Fibroblast of lung (primary cell): ENCODE measurements at regions not wholly inside any gene's neighbourhood (a gene's known extent, or its start where the extent isn't known, plus 50 kb on each side); places are given as distances from the start of the nearest gene placed in this dataset.

ENCODE experiments used
- DNase-seq, 2 donors: peaks; one replicate each; pipeline versions ENCODE4 v3.0.0 to v3.0.0-alpha.2; 2010; ENCODE audit warnings: low read depth in 2 of 2
- H2AFZ ChIP-seq: 2 replicates; pipeline ENCODE4 v1.5.1; 2012; ENCODE audit warnings: low read length, control low read depth, inconsistent platforms
- H3K27ac ChIP-seq: 2 replicates; pipeline ENCODE4 v1.5.1; 2011; ENCODE audit warnings: low read length, control low read depth; ENCODE audit not compliant: insufficient read depth
- H3K27me3 ChIP-seq: 2 replicates; pipeline ENCODE4 v1.5.1; 2011; ENCODE audit warnings: mild to moderate bottlenecking, low read length; ENCODE audit not compliant: control insufficient read depth, insufficient read depth
- H3K36me3 ChIP-seq: 2 replicates; pipeline ENCODE4 v1.5.1; 2011; ENCODE audit warnings: low read length; ENCODE audit not compliant: control insufficient read depth, insufficient read depth
- H3K4me1 ChIP-seq: 2 replicates; pipeline ENCODE4 v1.5.1; 2011; ENCODE audit warnings: low read length; ENCODE audit not compliant: control insufficient read depth, insufficient read depth; ENCODE audit errors: extremely low read depth
- H3K4me2 ChIP-seq: 2 replicates; pipeline ENCODE4 v1.5.1; 2011; ENCODE audit warnings: low read length, control low read depth; ENCODE audit not compliant: insufficient read depth; ENCODE audit errors: extremely low read depth
- H3K4me3 ChIP-seq, 4 experiments: fragments of 200-600 bp in 1 of 4; sonication (generic) in 1 of 4; replicated peaks in 1 of 4; 2 replicates each; pipeline ENCODE4 v1.5.1; 2011 to 2016; ENCODE audit warnings: low read length in 4 of 4, low read depth in 3 of 4, mild to moderate bottlenecking in 3 of 4, control low read depth in 2 of 4, inconsistent platforms in 1 of 4, mixed read lengths in 1 of 4; ENCODE audit not compliant: insufficient read depth in 1 of 4; ENCODE audit errors: control extremely low read depth in 1 of 4
- H3K79me2 ChIP-seq: 2 replicates; pipeline ENCODE4 v1.5.1; 2012; ENCODE audit warnings: mild to moderate bottlenecking, low read length, inconsistent platforms; ENCODE audit not compliant: control insufficient read depth, insufficient read depth
- H3K9ac ChIP-seq: 2 replicates; pipeline ENCODE4 v1.5.1; 2011; ENCODE audit warnings: mild to moderate bottlenecking, low read length, control low read depth; ENCODE audit not compliant: insufficient read depth
- H3K9me3 ChIP-seq: 2 replicates; pipeline ENCODE4 v1.5.1; 2012; ENCODE audit warnings: low read depth, low read length; ENCODE audit not compliant: control insufficient read depth, insufficient read depth
- H4K20me1 ChIP-seq: 2 replicates; pipeline ENCODE4 v1.5.1; 2011; ENCODE audit warnings: low read length; ENCODE audit not compliant: control insufficient read depth, insufficient read depth; ENCODE audit errors: extremely low read depth
- CTCF ChIP-seq, 2 donors: IDR thresholded peaks in 1 of 2; conservative IDR thresholded peaks in 1 of 2; 1 replicate in 1 of 2; 2 replicates in 1 of 2; pipeline ENCODE4 v1.5.1; 2011 to 2012; ENCODE audit warnings: low read length in 2 of 2, control low read depth in 1 of 2, inconsistent platforms in 1 of 2, low read depth in 1 of 2, mild to moderate bottlenecking in 1 of 2
- EZH2 ChIP-seq: IDR thresholded peaks from 2 replicates; pipeline ENCODE4 v1.5.1; 2012; ENCODE audit warnings: low read length, control low read depth, mild to moderate bottlenecking; ENCODE audit errors: missing control alignments

- no peak for DNase-seq
- no peak for TF ChIP-seq CTCF (conservative IDR thresholded peaks at IDR 0.05 in 1 of 2, IDR thresholded peaks at IDR 0.05 in 1 of 2; ENCODE audit: low read depth in 1 of 2, low read length in 2 of 2)
These were observed 126.4 kb downstream of the BTC start for GRCh38 chr4:74667944-74668343.

GRCh38 chr4:74669702-74670101, 124.6 kb downstream of the BTC start:
- H3K4me1 ChIP-seq = no peaks in the 10 kb centered on the region
- TF ChIP-seq CTCF (conservative IDR thresholded peaks at IDR 0.05 in 1 of 2, IDR thresholded peaks at IDR 0.05 in 1 of 2; ENCODE audit: low read depth in 1 of 2, low read length in 2 of 2) (no peak), EZH2 (no peak)
- DNase-seq = no peak
- no peak overlapping the region for H2AFZ ChIP-seq
- no peaks in the 10 kb centered on the region for H3K9me3 ChIP-seq
- H4K20me1 ChIP-seq = no peaks in the 10 kb centered on the region
- H3K36me3 ChIP-seq = no peaks in the 10 kb centered on the region
- no peak overlapping the region for H3K9ac ChIP-seq
- no peaks in the 10 kb centered on the region for H3K79me2 ChIP-seq
- no peak overlapping the region for H3K4me3 ChIP-seq
- H3K27ac ChIP-seq = no peak overlapping the region
- H3K4me2 ChIP-seq = no peak overlapping the region
- no peaks in the 10 kb centered on the region for H3K27me3 ChIP-seq

More at GRCh38 chr4:74667944-74668343, 126.4 kb downstream of the BTC start:
- no peaks in the 10 kb centered on the region for H4K20me1 ChIP-seq
- H3K4me1 ChIP-seq = no peaks in the 10 kb centered on the region
- H2AFZ ChIP-seq = no peak overlapping the region
- H3K27ac ChIP-seq = no peak overlapping the region
- H3K4me3 ChIP-seq = no peak overlapping the region
- H3K4me2 ChIP-seq = no peak overlapping the region
- H3K79me2 ChIP-seq = no peaks in the 10 kb centered on the region
- H3K9me3 ChIP-seq = no peaks in the 10 kb centered on the region
- H3K9ac ChIP-seq = no peak overlapping the region
- no peaks in the 10 kb centered on the region for H3K36me3 ChIP-seq
- no peaks in the 10 kb centered on the region for H3K27me3 ChIP-seq

- H4K20me1 ChIP-seq = no peaks in the 10 kb centered on the region
- H3K9ac ChIP-seq = no peak overlapping the region
- no peak for TF ChIP-seq EZH2
- no peak for TF ChIP-seq CTCF (conservative IDR thresholded peaks at IDR 0.05 in 1 of 2, IDR thresholded peaks at IDR 0.05 in 1 of 2; ENCODE audit: low read depth in 1 of 2, low read length in 2 of 2)
- no peak overlapping the region for H3K27ac ChIP-seq
- no peaks in the 10 kb centered on the region for H3K79me2 ChIP-seq
- H3K4me2 ChIP-seq = no peak overlapping the region
- H3K4me1 ChIP-seq = no peaks in the 10 kb centered on the region
- no peaks in the 10 kb centered on the region for H3K9me3 ChIP-seq
- no peaks in the 10 kb centered on the region for H3K36me3 ChIP-seq
- H3K27me3 ChIP-seq = no peaks in the 10 kb centered on the region
- peak in 1 of 2 donors; percentile 26 for DNase-seq
- H2AFZ ChIP-seq = no peak overlapping the region
- H3K4me3 ChIP-seq = no peak overlapping the region
These were observed 123.7 kb downstream of the BTC start for GRCh38 chr4:74670583-74670982.
